ENCODE measurements at regions not wholly inside any gene's neighbourhood (a gene's known extent, or its start where the extent isn't known, plus 50 kb on each side); places are given as distances from the start of the nearest gene placed in this dataset.
A peak's percentile ranks its signal among the peaks of the same experiment; 100 is the strongest.

- DNase-seq: no peak
Measured at GRCh38 chr6:169079650-169080049, 174.0 kb downstream of the THBS2 start.

DNA sequence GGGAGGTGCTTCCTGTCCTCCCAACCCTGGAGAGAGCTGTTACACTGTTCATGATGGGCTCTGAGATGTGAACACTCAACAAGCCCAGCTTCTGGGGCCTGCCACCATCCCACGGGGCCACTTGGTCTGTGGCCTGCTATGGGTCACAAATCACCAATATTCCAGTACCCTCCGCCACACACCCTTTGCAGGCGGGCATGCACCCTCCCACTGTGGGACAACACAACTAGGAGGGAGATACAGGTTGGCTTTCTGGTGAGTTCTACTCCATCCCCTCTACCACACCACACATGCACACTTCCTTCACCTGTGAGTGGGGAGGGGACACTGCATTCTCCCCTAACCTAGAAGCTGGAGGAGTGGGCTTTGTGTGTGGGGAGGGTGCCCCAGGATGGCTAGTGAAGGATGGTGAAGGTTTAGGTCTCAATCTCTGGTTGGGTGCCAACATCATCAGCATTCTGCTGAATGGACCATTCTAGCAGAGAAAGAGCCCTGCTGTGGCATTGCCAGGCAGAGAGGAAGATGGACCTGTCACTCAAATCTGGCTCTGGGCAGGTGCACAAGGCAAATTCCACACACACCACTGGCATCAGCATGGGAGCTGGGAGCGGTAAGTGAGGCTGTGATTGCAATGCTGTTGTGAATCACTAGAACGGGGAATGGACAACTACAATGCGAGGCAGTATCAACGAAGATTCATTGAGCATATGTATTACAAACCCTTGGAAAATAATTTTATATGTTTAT, 175.1 kb downstream of the THBS2 start:
- no peak for DNase-seq

GRCh38 chr6:169075915-169076654, 177.6 kb downstream of the THBS2 start:
- DNase-seq: no peak

DNA sequence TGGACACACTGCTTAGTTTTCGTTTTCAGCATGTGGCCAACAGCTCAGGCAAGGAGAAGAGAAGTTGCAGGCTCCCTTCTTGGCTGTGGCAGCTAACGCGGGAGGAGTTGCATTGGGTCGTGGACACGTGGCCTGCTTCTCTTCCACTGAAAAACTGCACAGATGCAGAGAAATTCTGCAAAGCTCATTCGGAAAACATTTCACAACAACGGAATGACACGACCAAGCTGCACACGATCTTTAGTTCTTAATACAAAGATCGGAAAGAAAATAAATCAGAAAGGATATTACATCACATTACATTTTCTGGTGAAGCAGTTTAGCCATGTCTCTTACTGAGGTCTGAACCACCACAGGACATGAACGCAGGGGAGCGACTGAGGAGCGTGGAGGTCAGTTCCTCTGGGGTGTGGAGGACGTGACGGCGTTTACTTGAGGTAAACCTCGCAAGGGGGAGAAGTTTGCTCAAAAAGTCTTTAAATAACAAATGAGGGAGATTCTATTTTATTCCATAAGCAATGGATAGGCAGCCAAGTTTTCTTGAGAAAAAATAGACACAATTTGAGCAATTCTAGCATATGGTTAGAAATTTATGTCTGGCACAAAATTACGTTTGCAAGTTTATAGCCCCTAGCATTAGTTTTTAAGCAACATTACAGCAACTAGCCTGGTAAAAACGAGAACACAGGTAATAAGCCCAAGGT, 178.3 kb downstream of the THBS2 start:
- peak; percentile 75 for DNase-seq

GRCh38 chr6:169074526-169074925, 179.1 kb downstream of the THBS2 start:
- DNase-seq: no peak

GRCh38 chr6:169073311-169073710, 180.3 kb downstream of the THBS2 start:
- no peak for DNase-seq

GRCh38 chr6:169072127-169073042, 181.3 kb downstream of the THBS2 start:
- no peak for DNase-seq

- DNase-seq: no peak
Measured at GRCh38 chr6:169071394-169071793, 182.3 kb downstream of the THBS2 start.

- DNase-seq: peak; percentile 86
Measured at GRCh38 chr6:169070506-169071176, 183.0 kb downstream of the THBS2 start.

GRCh38 chr6:169069356-169069755, 184.3 kb downstream of the THBS2 start:
- DNase-seq: no peak

DNA sequence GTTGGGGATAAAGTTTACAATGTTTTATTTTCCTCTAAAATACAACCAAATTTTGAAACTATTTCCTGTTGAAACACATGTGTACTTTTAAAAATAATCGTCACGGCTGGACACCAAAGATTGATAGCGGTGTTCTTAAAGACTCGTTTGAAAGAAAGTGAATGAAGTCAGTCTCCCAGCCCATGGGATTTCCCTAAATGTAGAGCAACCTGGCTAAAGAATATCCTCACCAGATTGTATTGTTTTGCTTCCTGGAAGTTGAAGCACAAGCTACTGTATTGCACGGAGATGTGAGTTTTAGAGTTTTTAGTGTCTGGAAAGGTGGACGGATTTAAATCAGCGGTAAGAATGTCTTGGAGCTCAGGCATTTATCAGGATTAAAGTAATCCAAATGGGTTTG, 189.5 kb downstream of the THBS2 start:
- DNase-seq: no peak

- no peak for DNase-seq
Measured at GRCh38 chr6:169062272-169062671, 191.4 kb downstream of the THBS2 start.

DNA sequence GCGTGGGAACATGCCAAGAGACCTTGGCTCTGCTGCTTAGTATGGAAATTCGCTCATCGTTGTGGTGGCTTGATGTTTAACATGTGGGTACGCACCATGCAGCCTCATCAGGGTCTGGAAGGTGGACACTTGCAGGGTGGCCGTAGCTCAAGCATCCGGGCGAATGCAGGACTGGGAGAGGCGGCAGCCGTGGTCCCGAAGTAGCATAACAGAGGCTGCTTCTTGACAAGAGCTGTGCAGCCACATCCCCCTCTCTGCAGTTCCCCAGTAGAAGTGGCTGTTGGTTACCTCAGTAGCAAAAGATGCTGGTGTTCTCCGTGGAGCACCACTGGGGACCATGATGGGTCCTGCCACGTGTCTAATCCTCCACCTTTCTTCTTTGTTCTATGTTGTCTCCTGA, 195.0 kb downstream of the THBS2 start:
- no peak for DNase-seq

DNA sequence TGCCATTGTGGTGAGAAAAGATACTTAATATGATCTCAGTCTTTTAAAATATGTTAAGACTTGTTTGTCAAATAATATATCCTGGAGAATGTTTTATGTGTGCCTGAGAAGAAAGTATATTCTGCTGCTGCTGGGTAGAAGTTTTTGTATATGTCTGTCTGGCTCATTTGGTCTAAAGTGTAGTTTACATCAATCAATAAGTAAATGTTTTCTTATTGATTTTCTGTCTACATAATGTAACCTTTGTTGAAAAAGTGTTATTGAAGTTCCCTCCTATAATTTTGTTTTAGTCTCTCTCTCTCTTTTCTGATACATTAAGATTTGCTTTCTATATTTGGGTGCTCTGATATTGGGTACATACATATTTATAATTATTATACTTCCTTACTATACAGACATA, 201.2 kb downstream of the THBS2 start:
- no peak for DNase-seq

DNA sequence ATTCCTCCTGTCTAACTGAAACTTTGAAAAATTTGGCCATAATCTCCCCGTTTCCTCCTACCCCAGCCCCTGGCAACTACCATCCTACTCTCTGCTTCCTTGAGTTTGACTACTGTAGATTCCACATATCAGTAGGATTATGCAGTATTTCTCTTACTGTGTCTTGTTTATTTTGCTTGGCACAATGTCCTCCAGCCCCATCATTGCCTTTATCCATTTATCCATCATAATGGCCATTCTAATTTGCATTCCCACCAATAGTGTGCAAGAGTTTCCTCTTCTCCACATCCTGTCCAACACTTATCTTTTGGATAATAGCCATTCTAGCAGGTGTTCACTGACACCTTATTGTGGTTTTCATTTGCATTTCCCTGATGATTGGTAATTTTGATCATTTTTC, 202.3 kb downstream of the THBS2 start:
- DNase-seq: no peak

DNA sequence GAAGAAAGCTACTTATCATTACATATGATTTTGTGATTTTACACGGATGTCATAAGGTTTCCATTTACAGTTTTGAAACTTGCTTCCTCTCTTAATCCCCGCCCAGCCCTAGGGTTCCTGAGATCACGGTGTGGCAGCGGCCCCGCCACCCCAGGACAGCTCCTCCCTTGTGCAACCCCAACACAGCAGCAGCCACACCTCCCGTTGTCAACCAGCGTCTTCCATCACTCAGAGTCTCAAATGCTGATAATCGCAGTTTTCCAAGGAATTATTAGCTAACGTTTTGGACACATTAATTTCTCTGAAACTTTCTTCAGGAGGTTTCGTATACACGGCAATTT, 204.8 kb downstream of the THBS2 start:
- DNase-seq: peak; percentile 14

DNA sequence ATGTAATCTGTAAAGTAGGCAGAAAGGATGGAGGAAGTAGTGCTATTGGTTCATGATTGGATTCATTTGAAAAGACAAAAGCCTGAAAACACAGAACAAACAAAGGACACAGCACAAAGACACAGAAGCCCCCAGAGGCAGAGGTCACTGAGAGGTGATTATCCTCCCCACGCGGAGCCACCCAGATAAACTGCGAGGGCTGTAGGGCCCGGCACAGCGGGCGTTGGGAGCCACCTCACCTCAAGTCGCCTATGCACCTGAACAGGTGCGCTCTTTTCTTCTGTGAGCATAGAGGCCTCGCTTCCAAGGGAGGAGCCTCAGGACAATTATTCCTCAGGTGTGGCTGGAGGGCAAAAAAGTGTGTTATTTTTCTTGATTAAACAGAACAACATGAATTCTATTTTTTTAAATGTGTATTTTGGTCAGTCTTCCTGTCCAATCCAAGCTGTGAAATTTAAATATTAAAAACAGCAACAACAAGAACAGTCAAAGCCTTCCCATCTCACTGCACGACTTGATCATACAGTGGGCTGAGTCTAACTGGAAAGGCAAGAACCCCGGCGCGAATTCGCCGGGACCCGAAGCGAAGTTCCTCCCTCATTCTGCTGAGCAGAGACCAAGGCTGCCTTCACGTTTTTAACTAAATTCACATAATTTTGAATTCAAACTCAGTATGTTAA, 205.3 kb downstream of the THBS2 start:
- no peak for DNase-seq

DNA sequence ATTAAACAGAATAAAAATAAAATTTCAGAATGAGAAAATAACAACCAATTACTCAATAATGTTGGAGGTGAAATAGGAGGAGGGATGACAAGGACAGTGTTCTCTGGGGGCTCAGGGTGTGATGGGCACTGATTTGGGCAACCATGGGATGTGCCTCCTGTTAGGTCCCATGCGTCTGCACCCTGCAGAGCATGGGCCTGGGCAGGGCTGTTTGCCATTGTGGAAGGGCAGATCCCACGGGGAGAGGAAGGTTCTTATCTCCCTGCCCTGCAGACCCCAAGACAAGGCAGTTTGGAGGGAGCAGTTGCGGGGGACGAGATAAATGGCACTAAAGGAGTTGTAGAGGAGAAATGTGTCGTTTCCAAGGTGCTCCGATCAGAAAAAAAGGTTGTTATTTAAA, 206.3 kb downstream of the THBS2 start:
- DNase-seq: no peak

- no peak for DNase-seq
Measured at GRCh38 chr6:169046483-169047192, 207.0 kb downstream of the THBS2 start.

DNA sequence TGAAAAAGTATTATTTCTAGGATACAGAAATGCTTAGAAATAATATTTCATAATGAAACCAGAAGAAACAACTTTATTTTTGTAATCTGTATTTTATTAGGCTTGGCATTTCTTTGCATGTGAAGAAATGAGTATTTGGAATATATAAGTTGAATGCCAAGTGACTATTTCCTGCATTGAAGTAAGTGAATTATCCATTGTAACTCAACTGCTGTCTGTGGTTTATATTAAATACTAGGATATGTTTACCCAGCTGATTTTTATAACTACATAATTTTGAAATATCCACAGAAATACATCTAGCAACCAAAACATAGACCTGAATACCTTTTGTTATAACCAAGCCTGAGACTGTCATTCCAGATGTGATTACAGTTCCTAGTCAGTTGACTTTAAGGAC, 207.6 kb downstream of the THBS2 start:
- no peak for DNase-seq

DNA sequence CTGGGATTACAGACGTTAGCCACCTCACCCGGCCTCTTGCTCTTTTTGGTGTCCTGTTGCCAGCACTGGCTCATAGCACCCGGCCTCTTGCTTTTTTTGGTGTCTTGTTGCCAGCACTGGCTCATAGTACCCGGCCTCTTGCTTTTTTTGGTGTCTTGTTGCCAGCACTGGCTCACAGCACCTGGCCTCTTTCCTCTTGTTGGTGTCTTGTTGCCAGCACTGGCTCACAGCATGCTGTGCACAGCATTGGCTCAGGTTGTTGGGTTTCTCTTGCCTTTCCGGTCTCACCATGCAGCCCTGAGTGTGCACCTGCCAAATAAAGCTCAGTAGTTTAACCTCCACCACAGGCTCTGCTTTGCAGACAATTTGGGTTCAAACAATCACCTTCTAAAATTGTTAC, 208.2 kb downstream of the THBS2 start:
- DNase-seq: no peak
